ENCODE measurements at regions not wholly inside any gene's neighbourhood (a gene's known extent, or its start where the extent isn't known, plus 50 kb on each side); places are given as distances from the start of the nearest gene placed in this dataset.

DNA sequence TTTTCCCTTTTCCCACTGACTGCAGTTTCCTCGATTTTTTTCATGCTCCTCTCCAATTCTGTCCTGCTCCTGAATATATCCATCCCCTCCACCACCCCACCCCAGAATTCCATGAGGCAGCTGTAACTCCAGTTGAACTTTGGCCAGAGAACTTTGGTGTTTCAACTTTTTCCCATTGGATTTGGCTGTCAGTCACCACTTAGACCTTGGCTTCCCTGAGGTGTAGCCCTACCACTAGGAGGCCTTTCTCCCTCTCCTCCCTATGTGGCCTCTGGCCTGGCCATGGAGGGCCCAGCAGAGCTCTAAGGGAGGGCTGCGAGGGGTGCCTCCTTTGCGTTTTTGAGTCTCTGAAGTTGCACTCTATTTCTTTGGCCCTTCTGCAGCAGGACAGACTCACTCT lies 261.3 kb downstream of the PIK3R1 start:
- no peak for TF ChIP-seq EZH2 (IDR thresholded peaks at IDR 0.05; ENCODE audit: borderline replicate concordance, low read depth, low read length, severe bottlenecking)
- TF ChIP-seq, protein P1, sequence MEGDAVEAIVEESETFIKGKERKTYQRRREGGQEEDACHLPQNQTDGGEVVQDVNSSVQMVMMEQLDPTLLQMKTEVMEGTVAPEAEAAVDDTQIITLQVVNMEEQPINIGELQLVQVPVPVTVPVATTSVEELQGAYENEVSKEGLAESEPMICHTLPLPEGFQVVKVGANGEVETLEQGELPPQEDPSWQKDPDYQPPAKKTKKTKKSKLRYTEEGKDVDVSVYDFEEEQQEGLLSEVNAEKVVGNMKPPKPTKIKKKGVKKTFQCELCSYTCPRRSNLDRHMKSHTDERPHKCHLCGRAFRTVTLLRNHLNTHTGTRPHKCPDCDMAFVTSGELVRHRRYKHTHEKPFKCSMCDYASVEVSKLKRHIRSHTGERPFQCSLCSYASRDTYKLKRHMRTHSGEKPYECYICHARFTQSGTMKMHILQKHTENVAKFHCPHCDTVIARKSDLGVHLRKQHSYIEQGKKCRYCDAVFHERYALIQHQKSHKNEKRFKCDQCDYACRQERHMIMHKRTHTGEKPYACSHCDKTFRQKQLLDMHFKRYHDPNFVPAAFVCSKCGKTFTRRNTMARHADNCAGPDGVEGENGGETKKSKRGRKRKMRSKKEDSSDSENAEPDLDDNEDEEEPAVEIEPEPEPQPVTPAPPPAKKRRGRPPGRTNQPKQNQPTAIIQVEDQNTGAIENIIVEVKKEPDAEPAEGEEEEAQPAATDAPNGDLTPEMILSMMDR (IDR thresholded peaks at IDR 0.05; ENCODE audit: borderline replicate concordance, extremely low read depth, low read length, poor library complexity, severe bottlenecking): no peak

Data from DND-41 (cell line).